ENCODE measurements at regions not wholly inside any gene's neighbourhood (a gene's known extent, or its start where the extent isn't known, plus 50 kb on each side); places are given as distances from the start of the nearest gene placed in this dataset.
"Not testable (repeated sequence)": the region's sequence is repeated elsewhere in the genome, so short reads cannot be mapped to it uniquely, and the experiment has no call there.

GRCh38 chrX:114015966-114016365, 567.9 kb upstream of the HTR2C start:
- no peak for DNase-seq

DNA sequence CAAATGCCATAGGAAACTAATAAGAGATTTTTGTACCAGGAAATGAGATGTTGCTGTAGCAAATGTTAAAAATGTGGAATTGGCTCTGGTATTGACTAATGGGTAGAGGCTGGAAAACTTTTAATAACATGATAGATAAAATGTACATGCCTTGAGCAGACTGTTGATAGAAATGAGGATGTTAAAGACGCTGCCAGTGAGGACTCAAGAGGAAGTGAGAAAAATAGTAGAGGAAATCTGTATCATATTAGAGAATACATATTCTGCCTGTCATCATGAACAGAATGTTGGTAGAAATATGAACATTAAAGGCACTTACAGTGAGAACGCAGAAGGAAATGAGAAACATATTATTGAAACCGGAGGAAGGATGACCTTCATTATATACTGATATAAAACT, 577.2 kb upstream of the HTR2C start:
- DNase-seq: no peak

GRCh38 chrX:113996781-113997180, 587.1 kb upstream of the HTR2C start:
- DNase-seq: no peak

DNA sequence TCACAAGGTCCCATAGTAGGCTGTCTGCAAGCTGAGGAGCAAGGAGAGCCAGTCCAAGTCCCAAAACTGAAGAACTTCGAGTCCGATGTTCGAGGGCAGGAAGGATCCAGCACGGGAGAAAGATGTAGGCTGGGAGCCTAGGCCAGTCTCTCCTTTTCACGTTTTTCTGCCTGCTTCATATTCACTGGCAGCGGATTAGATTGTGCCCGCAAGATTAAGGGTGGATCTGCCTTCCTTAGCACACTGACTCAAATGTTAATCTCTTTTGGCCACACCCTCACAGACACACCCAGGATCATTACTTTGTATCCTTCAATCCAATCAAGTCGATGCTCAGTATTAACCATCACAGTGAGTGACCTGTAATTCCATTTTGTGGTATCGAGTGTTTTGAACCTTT, 592.2 kb upstream of the HTR2C start:
- DNase-seq: not testable (repeated sequence)

- not testable (repeated sequence) for DNase-seq
Measured at GRCh38 chrX:113990669-113991068, 593.2 kb upstream of the HTR2C start.

- DNase-seq: not testable (repeated sequence)
Measured at GRCh38 chrX:113988315-113988935, 595.5 kb upstream of the HTR2C start.

DNA sequence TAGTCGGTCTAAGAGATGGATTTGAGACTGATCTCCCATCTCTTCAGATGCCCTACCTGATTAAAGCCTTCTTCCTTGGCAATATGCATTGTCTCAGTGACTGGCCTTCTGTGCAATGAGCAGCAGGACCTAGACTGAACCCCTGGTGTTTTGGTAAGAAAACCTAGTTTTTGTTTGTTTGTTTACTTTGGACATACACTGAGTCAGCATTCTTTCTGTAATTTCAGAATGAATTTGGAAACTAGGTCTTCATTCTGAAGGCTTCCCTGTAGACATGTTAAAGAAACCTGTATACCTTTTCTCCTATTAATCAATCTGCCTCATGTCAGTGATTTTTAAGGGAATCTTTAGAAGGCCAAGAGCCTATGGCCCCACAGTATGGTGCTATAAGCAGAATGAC, 597.5 kb upstream of the HTR2C start:
- no peak for DNase-seq

- DNase-seq: no peak
Measured at GRCh38 chrX:113982766-113983165, 601.1 kb upstream of the HTR2C start.

- DNase-seq: no peak
Measured at GRCh38 chrX:113980953-113981352, 602.9 kb upstream of the HTR2C start.

DNA sequence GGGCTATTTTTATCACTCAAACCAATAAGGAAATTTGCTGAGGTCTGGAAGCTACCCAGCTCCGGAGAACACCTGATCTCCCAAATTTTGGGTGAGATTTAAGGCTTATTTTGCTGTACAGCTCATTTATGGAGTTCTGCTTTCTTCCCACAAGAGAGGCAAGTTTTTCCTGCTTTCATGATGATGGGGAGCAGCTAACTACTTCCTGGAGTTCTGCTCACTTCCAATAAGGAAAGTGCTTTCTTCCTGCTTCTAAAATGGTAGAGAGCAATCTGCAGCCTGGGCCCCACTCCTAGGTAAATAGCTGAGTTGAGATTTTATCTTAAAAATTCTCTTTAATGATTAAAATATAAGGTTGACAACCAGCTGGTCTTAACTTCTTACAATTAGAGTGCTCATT, 606.0 kb upstream of the HTR2C start:
- DNase-seq: no peak

DNA sequence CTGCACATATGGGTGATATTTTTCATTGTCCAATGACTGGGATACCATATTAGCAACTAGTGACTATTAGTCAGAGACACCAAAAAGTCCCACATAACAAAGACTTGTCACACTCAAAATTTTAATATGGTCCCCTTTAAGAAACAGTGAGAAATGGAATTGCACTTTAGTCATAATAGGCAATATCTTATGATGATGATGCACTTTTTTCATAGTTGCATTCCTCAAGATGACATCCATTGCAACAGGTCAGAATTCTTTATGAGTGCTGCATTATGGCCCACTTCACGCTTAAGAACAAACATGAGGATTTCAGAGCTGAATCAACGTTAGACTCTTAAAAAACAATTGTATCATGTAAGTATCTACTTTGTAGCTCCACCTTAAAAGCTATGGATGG, 608.4 kb upstream of the HTR2C start:
- DNase-seq: no peak

DNA sequence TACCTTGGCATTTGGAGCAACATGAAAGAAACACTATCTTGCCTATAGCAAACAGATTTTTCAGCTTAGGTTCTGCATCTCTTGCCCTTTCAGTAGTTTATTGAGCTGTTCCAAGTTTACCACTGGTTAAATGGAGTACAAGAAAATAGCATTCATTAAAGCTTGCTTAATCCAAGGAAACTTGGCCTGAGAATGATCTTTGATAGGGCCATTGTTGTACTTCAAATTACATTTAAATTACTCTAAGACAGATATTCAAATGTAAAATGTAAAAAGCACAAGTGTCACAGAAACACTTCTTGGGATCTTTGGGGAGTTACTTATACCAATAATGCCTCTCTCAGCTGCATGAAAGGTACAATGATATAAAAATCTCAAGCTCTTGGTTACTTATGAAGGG, 609.0 kb upstream of the HTR2C start:
- no peak for DNase-seq

- DNase-seq: no peak
Measured at GRCh38 chrX:113973706-113974105, 610.2 kb upstream of the HTR2C start.

GRCh38 chrX:113966791-113967190, 617.1 kb upstream of the HTR2C start:
- no peak for DNase-seq

DNA sequence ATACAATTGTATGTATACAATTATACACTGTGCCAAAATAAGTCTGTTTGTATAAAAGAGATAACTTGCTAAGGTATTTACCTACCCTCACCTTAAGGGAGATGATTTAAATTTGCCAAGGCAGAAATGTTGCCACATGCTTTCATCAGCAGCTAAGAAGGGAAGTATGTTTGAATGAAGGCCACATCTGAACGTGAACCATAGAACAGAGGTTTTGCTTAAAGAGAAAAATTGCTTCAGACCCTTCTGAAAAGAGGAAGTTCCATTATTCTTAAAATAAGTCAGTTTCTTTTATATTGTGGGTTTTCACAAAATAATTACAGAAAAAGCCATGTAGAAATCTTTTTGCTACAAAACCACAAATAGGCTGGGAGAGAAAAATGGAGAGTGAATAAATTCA, 621.5 kb upstream of the HTR2C start:
- no peak for DNase-seq

DNA sequence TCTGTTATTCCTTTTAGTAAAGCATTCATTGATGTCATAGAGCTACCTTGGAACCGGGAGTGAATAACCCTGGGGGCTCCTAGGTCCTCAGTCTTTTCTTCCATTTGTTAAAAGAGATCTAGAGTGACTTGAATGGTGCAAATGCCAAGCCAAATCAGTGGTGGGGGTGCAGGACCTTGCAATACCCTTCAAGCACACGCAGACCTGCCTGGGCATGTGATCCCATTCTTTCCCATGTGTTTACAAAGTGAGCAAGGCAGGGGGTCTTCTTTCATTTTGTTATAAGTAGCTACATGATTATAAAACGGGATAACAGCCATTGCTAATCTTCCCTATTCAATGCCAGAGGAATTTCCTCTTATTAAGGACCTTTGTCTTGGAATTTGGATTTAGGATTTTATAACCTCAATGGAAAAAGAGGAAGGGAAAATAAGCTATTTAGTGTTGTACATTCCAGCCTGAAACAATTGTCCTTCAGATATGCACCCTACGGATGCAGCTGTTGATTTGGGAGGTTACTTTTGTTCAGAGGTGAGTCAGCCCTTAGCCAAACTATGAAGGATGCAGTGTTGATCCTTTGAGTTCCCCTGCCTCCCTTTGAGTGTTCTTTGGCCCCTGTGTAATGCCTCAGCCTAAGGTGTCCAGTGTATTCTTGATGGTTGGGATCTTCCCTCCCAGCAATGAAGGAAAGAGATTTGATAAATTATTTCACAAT, 623.8 kb upstream of the HTR2C start:
- no peak for DNase-seq

GRCh38 chrX:113956936-113957335, 627.0 kb upstream of the HTR2C start:
- DNase-seq: no peak

GRCh38 chrX:113954297-113954696, 629.6 kb upstream of the HTR2C start:
- DNase-seq: no peak

- DNase-seq: no peak
Measured at GRCh38 chrX:113950081-113950678, 633.7 kb upstream of the HTR2C start.

DNA sequence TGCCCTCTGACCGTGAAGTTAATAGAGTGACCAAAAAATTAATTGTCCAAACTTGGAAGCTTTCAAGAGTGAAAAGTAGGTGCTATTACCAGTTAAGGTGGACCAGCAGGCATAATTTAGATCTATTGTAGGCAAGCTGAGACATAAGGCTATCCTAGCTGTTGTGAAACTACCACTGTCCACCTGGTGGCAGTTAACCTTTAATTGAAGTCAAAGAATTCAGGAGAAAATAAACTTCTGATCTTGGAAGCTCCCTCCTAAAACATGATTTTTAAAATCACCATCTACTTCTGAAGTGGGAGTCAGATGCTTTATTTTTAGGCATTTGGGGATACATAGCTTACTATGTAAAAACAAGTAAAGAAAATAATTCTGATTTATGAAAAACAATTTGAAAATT, 636.3 kb upstream of the HTR2C start:
- no peak for DNase-seq

GRCh38 chrX:113935518-113935917, 648.4 kb upstream of the HTR2C start:
- DNase-seq: no peak

- DNase-seq: peak; percentile 10 to 56 (median 14)
Measured at GRCh38 chrX:113933931-113934330, 650.0 kb upstream of the HTR2C start.

DNA sequence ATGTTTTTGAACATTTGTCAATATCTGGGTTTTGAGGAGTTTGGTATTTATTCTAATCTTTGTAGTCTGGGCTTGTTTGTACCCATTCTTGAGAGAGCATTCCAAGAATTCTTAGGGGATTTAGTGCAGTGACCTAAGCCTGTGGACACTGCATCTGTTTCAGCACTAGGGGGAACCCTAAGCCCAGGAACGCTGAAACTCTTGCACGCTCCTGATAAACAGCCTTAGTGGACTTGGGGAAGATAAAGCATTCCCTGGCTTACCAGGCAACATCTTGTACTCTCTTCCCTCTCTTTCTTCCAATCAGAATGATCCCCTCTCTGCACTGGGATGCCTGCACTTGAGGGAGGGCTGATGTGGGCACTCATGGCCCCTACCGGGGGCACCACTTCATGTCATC, 654.9 kb upstream of the HTR2C start:
- DNase-seq: no peak

- DNase-seq: no peak
Measured at GRCh38 chrX:113920661-113921060, 663.2 kb upstream of the HTR2C start.
